GM12878 (cell line): ENCODE measurements at regions not wholly inside any gene's neighbourhood (a gene's known extent, or its start where the extent isn't known, plus 50 kb on each side); places are given as distances from the start of the nearest gene placed in this dataset.

Experiments used
- ATF3 ChIP-seq: IDR thresholded peaks from 2 replicates; pipeline ENCODE4 v1.6.1; 2011; ENCODE audit warnings: low read depth, mild to moderate bottlenecking, low read length, moderate library complexity, borderline replicate concordance; ENCODE audit errors: extremely low read depth
- BCLAF1 ChIP-seq: fragments of 450-650 bp; IDR thresholded peaks from 2 replicates; pipeline ENCODE4 v1.6.1; 2017; ENCODE audit warnings: antibody characterized with exemption, mild to moderate bottlenecking, moderate library complexity
- CBX3 ChIP-seq: fragments of 200-600 bp; sonication (generic); IDR thresholded peaks from 2 replicates; pipeline ENCODE4 v1.6.1; 2016; ENCODE audit warnings: low read depth, borderline replicate concordance
- CTCF ChIP-seq, 3 experiments: IDR thresholded peaks in 2 of 3; conservative IDR thresholded peaks in 1 of 3; 2 replicates each; pipeline ENCODE4 v1.5.1; 2011; ENCODE audit warnings: low read depth in 3 of 3, low read length in 3 of 3, mild to moderate bottlenecking in 3 of 3, control low read depth in 2 of 3, moderate library complexity in 2 of 3, inconsistent platforms in 1 of 3, mixed read lengths in 1 of 3; ENCODE audit not compliant: control insufficient read depth in 2 of 3, insufficient read depth in 1 of 3; ENCODE audit errors: extremely low read depth in 1 of 3
- EZH2 ChIP-seq: IDR thresholded peaks from 2 replicates; pipeline ENCODE4 v1.6.1; 2012; ENCODE audit warnings: low read depth, mild to moderate bottlenecking, control low read depth, inconsistent platforms, low read length, borderline replicate concordance; ENCODE audit not compliant: control insufficient read depth
- MAX ChIP-seq: IDR thresholded peaks from 2 replicates; pipeline ENCODE4 v1.6.1; 2012; ENCODE audit warnings: low read depth, low read length, improper control_type of control experiment
- MTA2 ChIP-seq: fragments of 450-650 bp; IDR thresholded peaks from 2 replicates; pipeline ENCODE4 v1.6.1; 2016; ENCODE audit warnings: low read depth, mild to moderate bottlenecking, moderate library complexity
- NFXL1 ChIP-seq: fragments of 450-650 bp; IDR thresholded peaks from 2 replicates; pipeline ENCODE4 v1.6.1; 2017; ENCODE audit warnings: antibody characterized with exemption, mild to moderate bottlenecking, borderline replicate concordance
- POLR2A ChIP-seq: IDR thresholded peaks from 2 replicates; pipeline ENCODE4 v1.6.1; 2011; ENCODE audit warnings: low read depth, mild to moderate bottlenecking, low read length
- SIN3A ChIP-seq: IDR thresholded peaks from 2 replicates; pipeline ENCODE4 v1.6.1; 2012; ENCODE audit warnings: low read depth, low read length, improper control_type of control experiment

- no peak for TF ChIP-seq MAX
- TF ChIP-seq CTCF (IDR thresholded peaks at IDR 0.05 in 2 of 3, conservative IDR thresholded peaks at IDR 0.05 in 1 of 3; ENCODE audit: control insufficient read depth in 2 of 3, extremely low read depth in 1 of 3, insufficient read depth in 1 of 3, low read depth in 3 of 3, low read length in 3 of 3) = no peak
- TF ChIP-seq NFXL1 = no peak
- TF ChIP-seq ATF3 = no peak
- TF ChIP-seq MTA2 = no peak
- TF ChIP-seq POLR2A = no peak
- no peak for TF ChIP-seq SIN3A
- no peak for TF ChIP-seq BCLAF1
- TF ChIP-seq CBX3 = no peak
- no peak for TF ChIP-seq EZH2
Observed at GRCh38 chr3:4011166-4011565, 211.9 kb downstream of the LRRN1 start.
